Fibroblast of the aortic adventitia (primary cell): ENCODE measurements at regions not wholly inside any gene's neighbourhood (a gene's known extent, or its start where the extent isn't known, plus 50 kb on each side); places are given as distances from the start of the nearest gene placed in this dataset.

Experiments used
- DNase-seq: peaks from one replicate; pipeline ENCODE4 v3.0.0-alpha.2; 2010; ENCODE audit warnings: low read depth
- H3K4me3 ChIP-seq: 2 replicates; pipeline ENCODE4 v1.5.1; 2011; ENCODE audit warnings: low read depth, mild to moderate bottlenecking, control low read depth, low read length, moderate library complexity
- TF ChIP-seq, protein P1 (sequence below): IDR thresholded peaks from 2 replicates; pipeline ENCODE4 v1.5.1; 2011; ENCODE audit warnings: mild to moderate bottlenecking, low read length, control low read depth, inconsistent platforms; ENCODE audit not compliant: insufficient read depth

DNA sequence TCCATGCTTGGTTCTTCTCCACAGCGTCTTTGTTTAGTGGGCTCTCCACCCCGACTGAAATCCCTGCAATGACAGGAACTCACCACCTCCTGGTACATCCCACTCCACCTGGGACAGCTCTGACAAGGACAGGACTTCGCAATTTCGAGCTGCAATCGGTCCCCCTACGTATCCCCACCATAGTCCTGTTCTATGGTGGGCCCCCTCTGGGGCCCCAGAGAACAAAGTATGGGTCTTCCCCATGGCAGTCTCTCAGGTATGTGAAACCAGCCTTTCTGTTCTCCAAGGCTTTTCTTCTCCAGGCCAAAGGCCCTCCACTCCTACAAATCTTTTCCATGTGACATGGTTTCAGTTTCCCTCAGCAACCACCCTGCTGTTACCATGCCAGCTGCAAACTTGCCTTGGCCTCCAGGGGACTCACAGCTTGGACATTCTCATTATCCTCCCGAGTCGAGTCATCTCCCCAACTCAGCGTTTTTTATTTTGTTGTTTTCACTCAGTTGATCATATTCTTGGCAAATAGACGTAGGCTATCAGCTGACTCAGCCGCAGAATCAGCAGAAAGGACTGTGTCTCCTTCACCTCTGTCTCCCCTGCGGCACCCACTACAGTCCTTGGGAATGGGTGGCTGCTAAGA lies 233.3 kb downstream of the OPA1 start:
- no peak overlapping the region for H3K4me3 ChIP-seq
- TF ChIP-seq, protein P1, sequence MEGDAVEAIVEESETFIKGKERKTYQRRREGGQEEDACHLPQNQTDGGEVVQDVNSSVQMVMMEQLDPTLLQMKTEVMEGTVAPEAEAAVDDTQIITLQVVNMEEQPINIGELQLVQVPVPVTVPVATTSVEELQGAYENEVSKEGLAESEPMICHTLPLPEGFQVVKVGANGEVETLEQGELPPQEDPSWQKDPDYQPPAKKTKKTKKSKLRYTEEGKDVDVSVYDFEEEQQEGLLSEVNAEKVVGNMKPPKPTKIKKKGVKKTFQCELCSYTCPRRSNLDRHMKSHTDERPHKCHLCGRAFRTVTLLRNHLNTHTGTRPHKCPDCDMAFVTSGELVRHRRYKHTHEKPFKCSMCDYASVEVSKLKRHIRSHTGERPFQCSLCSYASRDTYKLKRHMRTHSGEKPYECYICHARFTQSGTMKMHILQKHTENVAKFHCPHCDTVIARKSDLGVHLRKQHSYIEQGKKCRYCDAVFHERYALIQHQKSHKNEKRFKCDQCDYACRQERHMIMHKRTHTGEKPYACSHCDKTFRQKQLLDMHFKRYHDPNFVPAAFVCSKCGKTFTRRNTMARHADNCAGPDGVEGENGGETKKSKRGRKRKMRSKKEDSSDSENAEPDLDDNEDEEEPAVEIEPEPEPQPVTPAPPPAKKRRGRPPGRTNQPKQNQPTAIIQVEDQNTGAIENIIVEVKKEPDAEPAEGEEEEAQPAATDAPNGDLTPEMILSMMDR = peak; percentile 8
- DNase-seq = peak; percentile 43

GRCh38 chr3:193827040-193827669 lies 234.1 kb downstream of the OPA1 start:
- DNase-seq = no peak
- TF ChIP-seq, protein P1 = no peak
- H3K4me3 ChIP-seq = no peak overlapping the region

DNA sequence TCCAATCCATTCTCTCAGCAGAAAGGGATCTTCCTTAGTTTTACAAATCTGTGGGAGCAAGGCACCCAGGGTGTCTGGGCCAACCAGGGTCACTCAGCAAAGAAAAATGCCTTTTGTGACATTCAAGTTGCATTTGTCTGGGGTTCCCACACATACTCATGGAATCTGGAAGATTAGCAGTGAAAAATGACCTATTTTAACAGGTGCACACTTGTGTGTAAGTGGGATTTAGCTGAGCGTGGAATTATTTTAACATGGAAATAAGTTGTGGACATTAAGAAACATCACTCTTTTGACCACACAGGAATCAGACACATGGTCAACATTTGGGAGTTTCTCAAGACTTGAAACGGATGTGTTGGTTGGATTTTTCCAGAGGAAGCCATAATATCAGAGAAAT lies 234.9 kb downstream of the OPA1 start:
- TF ChIP-seq, protein P1 = no peak
- H3K4me3 ChIP-seq = no peak overlapping the region
- no peak for DNase-seq

DNA sequence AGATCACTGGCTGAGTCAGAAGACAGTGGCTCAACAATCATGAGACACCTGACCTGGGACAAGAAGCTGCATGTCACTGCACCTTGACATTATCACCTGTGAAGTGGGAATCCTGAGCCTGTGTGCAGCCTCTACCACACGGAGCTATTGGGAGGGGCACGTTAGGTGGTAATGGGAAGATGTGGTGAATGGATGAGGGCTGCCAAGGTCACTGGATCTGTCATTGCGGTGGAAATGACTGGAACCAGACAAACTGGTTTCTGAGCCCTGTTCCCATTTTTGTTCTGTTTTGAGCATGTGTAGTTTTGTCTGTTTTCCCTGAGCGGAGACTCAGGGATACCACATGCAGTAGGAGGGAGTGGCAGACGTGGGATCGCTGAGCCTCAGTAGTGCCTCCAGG lies 235.5 kb downstream of the OPA1 start:
- no peak for DNase-seq
- TF ChIP-seq, protein P1 = no peak
- no peak overlapping the region for H3K4me3 ChIP-seq

DNA sequence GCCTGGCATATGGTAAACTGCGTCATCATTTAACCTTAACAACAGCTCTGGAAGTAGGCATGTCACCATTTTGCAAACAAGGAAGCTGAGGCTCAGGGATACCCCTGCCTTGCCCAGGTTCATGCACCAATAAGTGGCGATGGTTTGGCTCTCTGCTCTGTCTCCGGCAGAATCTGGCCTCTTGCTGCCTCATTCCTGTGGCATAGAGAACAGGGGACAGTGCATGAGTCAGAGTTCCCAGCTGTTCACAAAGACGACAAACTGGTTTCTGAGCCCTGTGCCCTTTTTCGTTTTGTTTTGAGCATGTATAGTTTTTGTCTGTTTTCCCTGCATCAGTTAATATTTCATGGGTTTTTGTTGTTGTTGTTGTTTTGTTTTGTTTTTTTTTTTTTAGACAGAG lies 236.8 kb downstream of the OPA1 start:
- H3K4me3 ChIP-seq = no peak overlapping the region
- no peak for DNase-seq
- TF ChIP-seq, protein P1 = no peak

DNA sequence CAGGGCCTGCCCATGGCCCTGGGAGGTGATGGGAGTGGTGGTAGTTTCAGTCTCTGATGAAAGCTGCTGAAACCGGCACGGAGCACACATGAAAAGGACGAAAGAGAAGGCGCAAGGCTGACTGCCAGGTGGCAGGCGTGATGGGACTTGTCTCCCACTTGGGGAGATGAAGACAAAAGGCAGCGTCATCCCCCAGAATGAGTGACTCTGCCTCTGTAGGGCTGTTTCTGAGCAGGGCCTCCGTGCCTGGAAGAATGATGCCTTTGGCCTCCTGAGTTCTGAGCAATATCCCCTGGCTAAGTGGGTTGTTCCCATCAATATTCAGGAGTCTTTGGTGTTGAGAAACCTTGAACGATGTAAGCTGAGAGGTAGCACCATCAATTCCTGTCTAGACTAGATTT lies 237.8 kb downstream of the OPA1 start:
- TF ChIP-seq, protein P1 = no peak
- no peak for DNase-seq
- H3K4me3 ChIP-seq = no peak overlapping the region
